Astrocyte (in vitro differentiated cells and primary cell): ENCODE measurements at regions not wholly inside any gene's neighbourhood (a gene's known extent, or its start where the extent isn't known, plus 50 kb on each side); places are given as distances from the start of the nearest gene placed in this dataset.

Experiments
- EZH2 ChIP-seq: IDR thresholded peaks from 2 replicates; pipeline ENCODE4 v1.6.1; 2012; ENCODE audit warnings: mild to moderate bottlenecking, low read length, inconsistent platforms; ENCODE audit not compliant: insufficient read depth
- TF ChIP-seq, protein P1 (sequence below): IDR thresholded peaks from 2 replicates; pipeline ENCODE4 v1.5.1; 2011; ENCODE audit warnings: low read depth, mild to moderate bottlenecking, inconsistent platforms, low read length, moderate library complexity; ENCODE audit not compliant: insufficient read depth

DNA sequence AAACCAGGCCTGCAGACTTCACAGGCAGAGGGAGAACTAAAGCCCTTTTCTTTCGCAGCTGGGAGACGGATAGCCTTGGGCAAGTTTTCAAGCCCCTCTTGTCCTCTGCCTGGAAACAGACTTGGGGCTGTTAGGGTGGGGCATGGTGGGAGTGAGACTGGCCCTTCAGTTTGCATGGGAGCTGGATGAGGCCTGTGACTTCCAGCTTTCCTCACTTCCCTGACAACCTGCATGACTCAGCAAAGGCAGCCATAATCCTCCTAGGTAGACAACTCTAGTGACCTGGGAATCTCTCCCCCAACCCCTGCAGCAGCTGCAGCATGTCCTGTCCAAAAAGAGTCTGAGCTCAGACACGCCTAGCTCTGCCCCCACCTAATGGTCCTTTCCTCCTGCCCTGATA is 93.0 kb downstream of the POSTN start:
- TF ChIP-seq EZH2: no peak
- TF ChIP-seq, protein P1, sequence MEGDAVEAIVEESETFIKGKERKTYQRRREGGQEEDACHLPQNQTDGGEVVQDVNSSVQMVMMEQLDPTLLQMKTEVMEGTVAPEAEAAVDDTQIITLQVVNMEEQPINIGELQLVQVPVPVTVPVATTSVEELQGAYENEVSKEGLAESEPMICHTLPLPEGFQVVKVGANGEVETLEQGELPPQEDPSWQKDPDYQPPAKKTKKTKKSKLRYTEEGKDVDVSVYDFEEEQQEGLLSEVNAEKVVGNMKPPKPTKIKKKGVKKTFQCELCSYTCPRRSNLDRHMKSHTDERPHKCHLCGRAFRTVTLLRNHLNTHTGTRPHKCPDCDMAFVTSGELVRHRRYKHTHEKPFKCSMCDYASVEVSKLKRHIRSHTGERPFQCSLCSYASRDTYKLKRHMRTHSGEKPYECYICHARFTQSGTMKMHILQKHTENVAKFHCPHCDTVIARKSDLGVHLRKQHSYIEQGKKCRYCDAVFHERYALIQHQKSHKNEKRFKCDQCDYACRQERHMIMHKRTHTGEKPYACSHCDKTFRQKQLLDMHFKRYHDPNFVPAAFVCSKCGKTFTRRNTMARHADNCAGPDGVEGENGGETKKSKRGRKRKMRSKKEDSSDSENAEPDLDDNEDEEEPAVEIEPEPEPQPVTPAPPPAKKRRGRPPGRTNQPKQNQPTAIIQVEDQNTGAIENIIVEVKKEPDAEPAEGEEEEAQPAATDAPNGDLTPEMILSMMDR: no peak
